HG03558 (cell line): ENCODE measurements at regions not wholly inside any gene's neighbourhood (a gene's known extent, or its start where the extent isn't known, plus 50 kb on each side); places are given as distances from the start of the nearest gene placed in this dataset.
"Not testable (repeated sequence)": the region's sequence is repeated elsewhere in the genome, so short reads cannot be mapped to it uniquely, and the experiment has no call there.

ENCODE experiments used
- ATAC-seq: cut with Tn5 transposase; IDR thresholded peaks from one replicate; pipeline ENCODE4 v1.9.1; 2021; ENCODE audit warnings: moderate number of reproducible peaks; ENCODE audit not compliant: unreplicated experiment; ENCODE audit errors: extremely low read depth

GRCh38 chr13:90787007-90787406 lies 560.5 kb upstream of the MIR17HG start:
- no peak for ATAC-seq

DNA sequence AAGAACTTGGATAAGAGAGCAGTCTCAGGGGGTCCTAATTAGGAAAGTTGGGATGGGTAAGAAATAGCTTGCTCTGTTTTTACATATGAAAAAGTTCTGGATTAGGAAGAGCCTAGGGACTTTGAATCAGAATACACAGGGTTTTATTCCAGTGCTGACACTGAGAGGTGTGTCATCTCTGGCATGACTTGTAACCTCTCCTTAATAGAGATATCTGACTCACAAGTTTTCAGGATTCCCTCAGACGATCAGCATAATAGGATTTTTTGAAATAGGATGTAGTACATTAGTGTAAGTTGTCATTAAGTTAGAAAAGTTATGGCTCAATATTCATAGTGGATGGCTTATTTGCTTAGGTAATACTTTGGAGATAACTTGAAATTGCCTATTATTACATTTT lies 555.2 kb upstream of the MIR17HG start:
- no peak for ATAC-seq

DNA sequence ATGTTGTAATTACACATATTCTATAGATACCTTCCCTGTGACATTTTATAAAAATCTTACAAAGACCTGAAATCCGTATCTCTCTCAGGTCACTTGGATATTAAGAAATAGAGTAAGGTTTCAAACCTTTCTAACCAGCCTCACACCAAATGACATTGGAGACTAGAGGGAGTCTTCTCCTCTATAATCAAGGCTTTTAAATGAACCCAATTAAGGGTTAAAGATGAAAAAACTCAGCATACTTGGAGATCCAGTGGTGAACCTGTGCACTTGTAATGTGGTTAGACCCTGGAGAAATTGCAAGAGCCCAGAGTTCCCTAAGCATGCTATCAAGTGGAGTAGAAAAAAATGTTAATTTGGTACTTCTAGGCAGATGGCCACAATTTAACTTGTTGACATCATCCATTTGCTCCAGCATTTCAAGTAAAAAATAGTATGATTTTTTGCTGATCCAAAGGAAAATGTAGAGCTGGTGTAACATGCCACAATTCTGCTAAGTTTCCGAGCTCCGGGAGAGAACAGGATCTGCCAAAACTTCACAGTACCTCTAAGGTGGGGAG lies 554.1 kb upstream of the MIR17HG start:
- no peak for ATAC-seq

GRCh38 chr13:90796474-90796873 lies 551.0 kb upstream of the MIR17HG start:
- no peak for ATAC-seq

DNA sequence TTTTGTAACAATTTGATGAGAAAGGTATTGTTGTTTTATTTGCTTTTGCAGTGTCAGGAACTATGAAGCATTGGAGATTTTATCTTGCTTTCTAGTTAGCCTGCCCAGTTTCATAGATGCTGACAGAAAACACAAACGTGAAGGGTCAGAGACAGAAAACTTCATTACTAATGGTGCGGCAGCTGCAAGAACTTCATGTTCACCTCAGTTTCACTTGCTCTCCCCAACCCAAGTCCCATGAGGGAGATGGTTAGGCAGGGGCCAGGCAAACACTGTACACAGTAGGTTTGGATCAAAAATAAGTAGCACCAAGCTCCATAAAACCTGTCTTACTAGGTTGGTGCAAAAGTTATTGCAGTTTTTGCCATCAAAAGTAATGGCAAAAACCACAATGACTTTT lies 550.2 kb upstream of the MIR17HG start:
- ATAC-seq = no peak

GRCh38 chr13:90798381-90798780 lies 549.1 kb upstream of the MIR17HG start:
- ATAC-seq = no peak

DNA sequence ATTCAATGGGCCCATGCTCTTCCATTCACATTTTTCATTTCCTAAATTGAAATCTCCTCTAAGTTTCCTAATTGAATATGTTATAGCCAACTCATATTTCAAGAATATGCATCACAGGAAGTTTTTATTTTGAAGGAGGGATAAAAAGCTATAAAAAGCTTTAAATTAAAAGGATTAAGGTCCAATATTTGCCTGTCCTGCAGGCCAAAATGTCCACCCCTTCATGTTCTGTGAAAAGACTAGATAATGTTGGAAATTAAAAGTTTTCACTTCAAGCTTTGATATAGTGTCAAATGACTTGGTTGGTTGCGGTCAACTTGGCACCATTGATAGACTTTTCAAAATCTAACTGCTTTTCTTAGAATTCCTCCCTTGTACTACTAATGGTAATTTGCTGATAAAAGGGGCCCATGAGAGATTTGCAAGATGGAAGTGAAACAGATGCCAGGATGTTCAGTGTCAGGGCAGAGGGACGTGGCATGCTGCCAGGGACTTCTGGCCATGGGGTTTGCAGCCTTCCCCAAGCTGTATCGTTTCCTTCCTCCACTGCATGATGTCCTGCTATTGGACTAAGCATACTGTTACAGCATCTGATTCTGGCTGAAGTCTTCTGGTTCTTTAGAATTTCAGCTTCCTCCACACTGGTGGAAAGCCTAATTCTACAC lies 547.3 kb upstream of the MIR17HG start:
- ATAC-seq = no peak

- ATAC-seq = no peak
Observed at GRCh38 chr13:90801621-90802020, 545.9 kb upstream of the MIR17HG start.

- ATAC-seq = no peak
Observed at GRCh38 chr13:90803210-90803609, 544.3 kb upstream of the MIR17HG start.

GRCh38 chr13:90806016-90806615 lies 541.4 kb upstream of the MIR17HG start:
- ATAC-seq = no peak

- no peak for ATAC-seq
Observed at GRCh38 chr13:90806892-90807291, 540.6 kb upstream of the MIR17HG start.

DNA sequence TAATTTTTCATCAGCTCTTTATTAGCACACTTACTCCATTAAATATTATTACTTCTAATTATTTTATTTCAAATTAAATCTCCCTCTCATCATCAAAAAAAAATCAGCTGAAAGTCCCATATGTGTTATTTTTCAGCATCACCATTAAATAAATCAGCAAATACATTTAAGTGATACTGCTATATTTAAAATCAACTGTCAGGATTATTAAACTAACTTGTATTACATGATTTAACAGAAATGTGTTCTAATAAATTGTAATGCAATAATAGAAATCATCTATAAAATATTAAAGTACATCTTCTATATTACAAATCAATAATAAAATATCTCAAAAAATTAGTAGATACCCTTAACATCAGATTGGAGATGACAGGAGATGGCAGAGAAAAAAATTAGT lies 538.6 kb upstream of the MIR17HG start:
- ATAC-seq = no peak

- no peak for ATAC-seq
Observed at GRCh38 chr13:90824032-90824431, 523.5 kb upstream of the MIR17HG start.

- no peak for ATAC-seq
Observed at GRCh38 chr13:90826688-90827087, 520.8 kb upstream of the MIR17HG start.

DNA sequence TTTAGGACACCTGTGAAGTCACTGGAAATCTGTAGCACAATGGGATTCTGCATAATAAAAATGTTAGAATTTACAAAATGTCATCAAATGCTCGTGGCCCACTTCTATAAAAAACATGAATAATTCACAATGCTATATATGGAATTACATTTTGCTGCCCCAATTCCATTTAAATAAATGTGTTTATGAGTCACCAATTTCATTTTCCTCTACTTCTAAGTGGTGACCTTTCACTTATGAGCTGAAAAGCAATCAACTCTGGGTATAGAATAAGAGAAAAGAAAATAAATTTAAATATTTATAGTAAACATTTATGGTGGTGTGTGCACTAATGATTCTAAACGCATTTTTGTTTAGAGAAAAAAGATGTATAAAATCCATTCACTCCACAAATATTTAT lies 516.7 kb upstream of the MIR17HG start:
- ATAC-seq = no peak

DNA sequence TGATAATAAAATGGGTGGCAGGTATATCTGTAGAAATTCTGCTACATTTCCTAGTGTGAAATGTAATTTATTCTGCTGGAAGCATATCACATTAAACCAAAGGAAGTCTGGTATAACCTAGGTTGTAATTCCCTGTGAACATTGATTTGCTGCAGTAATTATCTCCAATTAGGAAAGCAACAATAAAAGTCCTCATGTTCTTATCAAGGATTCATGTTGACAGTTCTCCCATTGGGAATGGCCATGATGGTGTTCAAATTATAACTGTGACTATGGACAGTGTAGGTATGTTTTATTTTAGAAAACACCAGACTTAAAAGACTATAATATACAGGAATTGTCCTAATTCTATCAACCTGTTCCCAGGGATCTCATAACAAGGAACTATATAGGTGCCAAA lies 513.5 kb upstream of the MIR17HG start:
- no peak for ATAC-seq

DNA sequence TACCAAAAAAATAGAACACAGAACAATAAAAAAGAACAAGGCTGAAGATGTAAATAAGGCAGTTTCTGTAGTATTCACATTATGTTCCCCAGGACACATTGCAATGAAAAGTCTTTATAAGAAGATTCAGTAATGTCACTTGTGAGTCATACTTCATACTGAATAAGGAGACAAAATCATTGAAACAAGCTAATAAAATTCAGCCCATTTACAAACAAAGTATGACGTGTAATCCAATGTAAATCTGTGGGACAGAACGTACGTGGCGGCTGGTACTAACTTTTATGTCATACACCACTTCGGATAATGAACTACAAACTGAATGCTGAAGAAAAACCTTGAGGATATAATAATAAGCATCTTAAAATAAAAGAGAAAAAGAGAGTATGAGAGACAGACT lies 512.8 kb upstream of the MIR17HG start:
- ATAC-seq = no peak

DNA sequence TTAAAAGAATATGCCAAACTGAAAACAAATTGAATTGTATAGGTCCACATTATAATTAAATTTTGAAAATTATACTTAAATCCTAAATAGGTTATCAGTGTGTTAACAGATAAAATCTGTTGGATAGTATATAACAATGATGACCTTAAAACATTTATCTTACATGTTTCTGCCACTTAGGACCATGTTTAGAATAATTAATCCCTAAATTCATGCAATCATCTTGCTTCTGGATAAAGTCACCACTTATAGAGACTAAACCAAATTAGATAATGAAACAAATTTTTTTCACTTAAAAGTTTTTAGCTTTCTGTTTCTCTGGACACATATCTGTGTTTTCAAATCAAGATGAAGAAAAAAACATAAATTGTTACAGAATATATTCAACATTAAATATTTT lies 511.7 kb upstream of the MIR17HG start:
- no peak for ATAC-seq

DNA sequence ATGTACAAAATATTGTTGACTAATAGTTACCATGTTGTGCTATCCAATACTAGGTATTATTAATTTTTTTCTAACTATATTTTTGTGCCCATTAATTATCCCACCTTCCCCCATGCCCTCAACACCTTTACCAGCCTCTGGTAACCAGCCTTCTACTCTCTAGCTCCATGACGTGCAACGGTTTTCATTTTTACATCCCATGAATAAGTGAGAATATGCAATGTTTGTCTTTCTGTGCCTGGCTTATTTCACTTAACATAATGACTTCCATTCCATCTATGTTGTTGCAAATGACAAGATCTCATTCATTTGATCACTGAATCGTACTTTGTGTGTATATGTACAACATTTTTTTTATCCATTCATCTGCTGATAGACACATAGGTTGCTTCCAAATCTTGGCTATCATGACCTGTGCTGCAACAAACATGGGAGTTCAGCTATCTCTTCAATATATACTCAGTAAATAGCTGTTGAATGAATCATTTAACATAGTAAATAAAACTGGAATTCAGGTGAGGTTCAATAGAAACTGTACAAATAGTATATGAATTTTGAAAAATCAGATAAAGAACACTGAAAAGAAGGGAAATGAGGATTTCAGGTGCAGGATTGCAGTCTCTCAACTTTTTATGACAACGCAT lies 509.0 kb upstream of the MIR17HG start:
- ATAC-seq = no peak

- ATAC-seq = no peak
Observed at GRCh38 chr13:90839061-90839460, 508.4 kb upstream of the MIR17HG start.

GRCh38 chr13:90846936-90847335 lies 500.6 kb upstream of the MIR17HG start:
- ATAC-seq = no peak

GRCh38 chr13:90853666-90854065 lies 493.8 kb upstream of the MIR17HG start:
- not testable (repeated sequence) for ATAC-seq
